Aorta (tissue), 5 donors: ENCODE measurements at regions not wholly inside any gene's neighbourhood (a gene's known extent, or its start where the extent isn't known, plus 50 kb on each side); places are given as distances from the start of the nearest gene placed in this dataset.

Source experiments
- ATAC-seq: fragments of 200-7000 bp; cut with Tn5 transposase; one replicate; pipeline ENCODE4 v1.9.1; 2022; ENCODE audit warnings: moderate library complexity; ENCODE audit not compliant: low FRiP score
- DNase-seq, 2 donors: peaks; one replicate each; pipeline ENCODE4 v3.0.0-alpha.2; 2020
- H3K27ac ChIP-seq, 2 donors: one replicate each; pipeline ENCODE4 v1.5.1; 2013; ENCODE audit warnings: low read length in 2 of 2, mild to moderate bottlenecking in 2 of 2, moderate library complexity in 2 of 2, control low read depth in 1 of 2, inconsistent platforms in 1 of 2, low read depth in 1 of 2
- H3K27me3 ChIP-seq, 2 donors: one replicate each; pipeline ENCODE4 v1.6.1; 2013; ENCODE audit warnings: control low read depth in 1 of 2, low read length in 1 of 2, mild to moderate bottlenecking in 1 of 2, moderate library complexity in 1 of 2; ENCODE audit not compliant: insufficient read depth in 2 of 2, control insufficient read depth in 1 of 2
- H3K36me3 ChIP-seq, 2 donors: one replicate each; pipeline ENCODE4 v1.6.1; 2013; ENCODE audit warnings: control low read depth in 1 of 2, low read length in 1 of 2, mild to moderate bottlenecking in 1 of 2; ENCODE audit not compliant: insufficient read depth in 2 of 2, control insufficient read depth in 1 of 2
- H3K4me1 ChIP-seq, 2 donors: one replicate each; pipeline ENCODE4 v1.6.1; 2013; ENCODE audit warnings: low read length in 2 of 2, control low read depth in 1 of 2, mild to moderate bottlenecking in 1 of 2, moderate library complexity in 1 of 2; ENCODE audit not compliant: insufficient read depth in 2 of 2, control insufficient read depth in 1 of 2
- H3K4me3 ChIP-seq, 2 donors: one replicate each; pipeline ENCODE4 v1.5.1; 2013; ENCODE audit warnings: low read length in 2 of 2, control low read depth in 1 of 2, mild to moderate bottlenecking in 1 of 2
- H3K9me3 ChIP-seq: one replicate; pipeline ENCODE4 v1.6.1; 2013; ENCODE audit warnings: mild to moderate bottlenecking, low read length; ENCODE audit not compliant: control insufficient read depth
- WGBS, 2 donors: extraction: QIAGEN DNeasy Blood & Tissue Kit; methylation state at CpG; one replicate each; pipeline ENCODE4 v1.1.7; 2013; 5-methylcytosine and 5-hydroxymethylcytosine counted together
- intact Hi-C, 2 donors: fragments of 100-400 bp; cut with DNase I; formaldehyde crosslinking; loops; one replicate each; pipeline versions ENCODE4 v1.14.2 to v1.15.0; 2022
- donor health status: healthy with polysubstance abuse.
- donor health status: Bipolar disorder and iron deficiency.
- donor health status: DM: no; HTN: no; CAD: no.
- donor health status: DM: no; HTN: no; CAD: no.
- donor health status: DM: yes; HTN: yes; CAD: no.

GRCh38 chr22:48125416-48125815, 1363.0 kb downstream of the TBC1D22A start:
- H3K27me3 ChIP-seq = peaks cover 0 to 2% of the 10 kb centered on the region in 2 donors
- H3K27ac ChIP-seq = no peak overlapping the region
- ATAC-seq (no peak), DNase-seq (no peak)
- intact Hi-C loops = no loop called here
- H3K36me3 ChIP-seq = no peaks in the 10 kb centered on the region
- 66% methylated on average over 3 of the region's 3 CpGs for WGBS, 2 donors
- H3K4me1 ChIP-seq = no peaks in the 10 kb centered on the region
- no peak overlapping the region for H3K4me3 ChIP-seq
- H3K9me3 ChIP-seq = peaks cover 1% of the 10 kb centered on the region

DNA sequence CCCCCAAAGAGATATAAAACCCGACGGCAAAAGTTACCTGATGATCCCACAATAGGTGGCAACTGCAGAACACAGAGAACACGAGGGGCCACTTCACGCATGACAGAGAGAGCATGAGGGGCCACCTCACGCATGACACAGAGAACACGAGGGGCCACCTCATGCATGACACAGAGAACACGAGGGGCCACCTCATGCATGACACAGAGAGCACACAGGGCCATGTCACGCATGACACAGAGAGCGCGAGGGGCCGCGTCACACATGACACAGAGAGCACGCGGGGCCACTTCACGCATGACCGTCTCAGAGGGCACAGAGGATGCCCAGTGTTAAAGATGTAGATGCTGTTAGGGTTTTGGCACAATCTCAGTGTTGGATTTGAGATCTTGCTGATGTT, 1359.5 kb downstream of the TBC1D22A start:
- Histone ChIP-seq H3K27ac (no peak overlapping the region), H3K4me3 (no peak overlapping the region), H3K36me3 (no peaks in the 10 kb centered on the region), H3K9me3 (peaks cover 3% of the 10 kb centered on the region), H3K4me1 (no peaks in the 10 kb centered on the region), H3K27me3 (peaks cover 0 to 2% of the 10 kb centered on the region in 2 donors)
- intact Hi-C loops = no loop called here
- no peak for ATAC-seq
- no peak for DNase-seq
- WGBS, 2 donors = 90 to 92% methylated on average over 16 of the region's 16 CpGs

- no peak overlapping the region for H3K4me3 ChIP-seq
- WGBS, 2 donors = 68% methylated on average over 7 of the region's 7 CpGs
- H3K36me3 ChIP-seq = no peaks in the 10 kb centered on the region
- peaks cover 3% of the 10 kb centered on the region for H3K9me3 ChIP-seq
- no peaks in the 10 kb centered on the region for H3K27me3 ChIP-seq
- DNase-seq (no peak), ATAC-seq (no peak)
- no peaks in the 10 kb centered on the region for H3K4me1 ChIP-seq
- intact Hi-C loops = no loop called here
- H3K27ac ChIP-seq = no peak overlapping the region
Observed at GRCh38 chr22:48118654-48119053, 1356.2 kb downstream of the TBC1D22A start.

DNA sequence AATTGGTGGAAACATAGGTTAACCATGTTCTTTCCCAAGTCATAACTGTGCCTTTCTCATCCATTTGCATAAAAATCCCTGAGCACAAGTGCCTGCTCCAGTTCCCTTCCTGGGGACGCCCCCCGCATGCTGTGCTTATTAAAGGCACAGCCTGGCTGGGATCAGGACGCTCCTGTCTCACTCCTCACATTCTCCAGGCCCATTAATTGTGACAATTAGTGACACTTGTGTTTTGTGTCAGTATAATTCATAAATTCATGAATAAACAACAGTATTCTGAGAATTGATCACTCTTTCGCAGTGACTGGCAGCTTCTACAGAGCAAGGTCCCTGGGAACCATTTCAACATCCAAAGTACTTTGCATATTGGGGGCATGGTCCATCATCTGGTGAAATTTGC, 1354.4 kb downstream of the TBC1D22A start:
- no peak overlapping the region for H3K27ac ChIP-seq
- H3K36me3 ChIP-seq = no peaks in the 10 kb centered on the region
- WGBS, 2 donors = 60 to 61% methylated on average over 4 of the region's 4 CpGs

DNA sequence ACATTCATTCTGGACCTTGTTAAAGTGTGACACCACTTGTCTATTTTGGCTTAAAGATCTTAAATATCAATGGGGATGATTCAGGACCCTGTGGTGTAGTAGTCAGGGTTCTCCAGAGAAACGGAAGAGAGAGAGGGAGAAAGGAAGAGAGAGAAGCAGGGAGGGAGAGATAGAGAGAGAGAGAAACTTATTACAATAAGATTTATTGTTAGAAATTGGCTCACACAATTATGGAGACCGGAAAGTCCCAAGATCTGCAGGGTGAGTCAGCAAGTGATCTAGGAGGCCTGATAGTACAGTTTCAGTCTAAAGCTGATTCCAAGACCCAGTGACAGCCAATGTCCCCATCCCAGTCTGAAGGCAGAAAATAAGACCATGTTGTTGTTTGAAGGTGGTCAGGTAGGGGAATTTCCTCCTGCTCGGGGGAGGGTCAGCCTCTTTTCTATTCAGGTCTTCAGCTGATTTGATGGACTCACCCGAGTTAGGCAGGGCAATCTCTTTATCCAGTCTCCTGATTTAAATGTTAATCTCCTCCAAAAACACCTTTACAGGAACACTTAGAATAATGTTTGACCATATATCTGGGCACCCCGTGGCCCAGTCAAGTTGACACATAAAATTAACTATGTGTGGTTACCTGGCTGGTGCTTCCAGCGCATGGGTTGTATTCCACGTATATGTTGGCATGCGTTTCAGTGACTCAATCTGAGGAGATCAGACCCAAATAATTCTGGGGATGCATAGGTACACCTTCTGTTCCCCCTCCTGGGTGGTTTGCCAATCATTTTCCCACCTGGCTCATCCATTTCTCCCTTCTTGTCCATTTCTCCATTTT, 1350.5 kb downstream of the TBC1D22A start:
- Histone ChIP-seq H3K9me3 (peaks cover 5% of the 10 kb centered on the region), H3K4me3 (no peak overlapping the region), H3K4me1 (no peaks in the 10 kb centered on the region), H3K27ac (no peak overlapping the region), H3K36me3 (no peaks in the 10 kb centered on the region), H3K27me3 (no peaks in the 10 kb centered on the region)
- 69 to 74% methylated on average over 8 of the region's 8 CpGs for WGBS, 2 donors
- ATAC-seq (no peak), DNase-seq (no peak)
- intact Hi-C loops = no loop called here

More for the DNA sequence above, 1354.4 kb downstream of the TBC1D22A start:
- Histone ChIP-seq H3K9me3 (peaks cover 3% of the 10 kb centered on the region), H3K27me3 (no peaks in the 10 kb centered on the region), H3K4me3 (no peak overlapping the region), H3K4me1 (no peaks in the 10 kb centered on the region)
- DNase-seq = no peak
- ATAC-seq = no peak
- intact Hi-C loops = no loop called here

- no peak for ATAC-seq
- DNase-seq = no peak
- intact Hi-C loops = no loop called here
- no peak overlapping the region for H3K4me3 ChIP-seq
- H3K27ac ChIP-seq = no peak overlapping the region
- H3K9me3 ChIP-seq = peaks cover 5% of the 10 kb centered on the region
- no peaks in the 10 kb centered on the region for H3K36me3 ChIP-seq
- H3K4me1 ChIP-seq = no peaks in the 10 kb centered on the region
- H3K27me3 ChIP-seq = no peaks in the 10 kb centered on the region
- WGBS, 2 donors = 85 to 89% methylated on average over 6 of the region's 6 CpGs
Observed at GRCh38 chr22:48106715-48107259, 1344.3 kb downstream of the TBC1D22A start.

DNA sequence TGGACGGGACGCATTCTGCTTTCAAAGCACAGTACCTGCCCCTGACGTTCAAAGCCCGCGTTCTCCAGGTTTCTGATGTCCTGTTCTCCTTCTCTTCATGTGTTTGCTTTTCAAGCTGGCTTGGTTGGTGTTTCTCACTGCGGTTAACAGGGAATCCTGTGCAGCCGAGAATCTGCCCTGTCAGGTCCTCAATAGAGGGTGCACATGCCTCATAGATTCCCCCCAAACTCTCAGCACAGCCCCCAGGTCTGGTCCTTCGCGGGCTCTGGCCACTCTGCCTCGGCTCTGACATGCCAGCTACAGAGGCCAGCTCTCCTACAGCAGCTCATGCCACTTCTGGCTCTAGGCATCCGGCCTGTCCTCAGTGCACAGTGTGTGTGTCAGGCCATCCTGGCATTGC, 1343.8 kb downstream of the TBC1D22A start:
- H3K4me1 ChIP-seq = no peaks in the 10 kb centered on the region
- H3K9me3 ChIP-seq = peaks cover 5% of the 10 kb centered on the region
- H3K27ac ChIP-seq = no peak overlapping the region
- intact Hi-C loops = no loop called here
- H3K4me3 ChIP-seq = no peak overlapping the region
- H3K36me3 ChIP-seq = no peaks in the 10 kb centered on the region
- WGBS, 2 donors = 74 to 77% methylated on average over 11 of the region's 11 CpGs
- no peak for ATAC-seq
- H3K27me3 ChIP-seq = no peaks in the 10 kb centered on the region
- no peak for DNase-seq

DNA sequence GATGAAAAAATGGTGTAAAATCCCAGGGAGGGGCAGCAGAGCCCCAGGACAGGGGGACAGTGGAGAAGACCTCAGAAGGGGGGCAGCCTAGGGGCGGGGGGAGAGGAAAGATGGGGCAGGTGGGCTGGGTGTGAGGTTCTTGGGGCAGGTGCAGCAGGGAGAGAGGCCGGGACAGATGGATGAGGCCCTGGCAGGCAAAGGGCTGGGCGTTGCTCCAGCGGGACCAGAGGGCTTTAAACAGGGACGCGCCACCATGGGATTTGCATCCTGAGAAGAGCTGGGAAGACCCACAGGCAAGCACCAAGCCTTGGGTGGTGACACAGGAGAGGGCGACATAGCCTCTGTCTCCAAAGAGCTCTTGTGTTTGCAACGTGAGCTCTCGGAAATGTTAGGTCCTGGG, 1342.8 kb downstream of the TBC1D22A start:
- H3K9me3 ChIP-seq = peaks cover 5% of the 10 kb centered on the region
- 67% methylated on average over 9 of the region's 9 CpGs for WGBS, 2 donors
- no peak overlapping the region for H3K4me3 ChIP-seq
- H3K27me3 ChIP-seq = no peaks in the 10 kb centered on the region
- no peak overlapping the region for H3K27ac ChIP-seq
- ATAC-seq (no peak), DNase-seq (no peak)
- H3K36me3 ChIP-seq = no peaks in the 10 kb centered on the region
- no peaks in the 10 kb centered on the region for H3K4me1 ChIP-seq
- intact Hi-C loops = no loop called here

GRCh38 chr22:48104766-48105165, 1342.3 kb downstream of the TBC1D22A start:
- Histone ChIP-seq H3K4me1 (no peaks in the 10 kb centered on the region), H3K4me3 (no peak overlapping the region), H3K27ac (no peak overlapping the region), H3K36me3 (no peaks in the 10 kb centered on the region), H3K27me3 (no peaks in the 10 kb centered on the region), H3K9me3 (peaks cover 5% of the 10 kb centered on the region)
- DNase-seq (no peak), ATAC-seq (no peak)
- intact Hi-C loops = no loop called here
- WGBS, 2 donors = 60 to 65% methylated on average over 15 of the region's 15 CpGs
